CD14-positive monocyte (primary cell): ENCODE measurements at regions not wholly inside any gene's neighbourhood (a gene's known extent, or its start where the extent isn't known, plus 50 kb on each side); places are given as distances from the start of the nearest gene placed in this dataset.

Experiments
- DNase-seq, 3 donors: peaks; one replicate each; pipeline ENCODE4 v3.0.0-alpha.2; 2011 to 2022
- H2AFZ ChIP-seq: 2 replicates; pipeline ENCODE4 v1.6.0; 2012; ENCODE audit warnings: mild to moderate bottlenecking, low read depth, low read length, inconsistent platforms; ENCODE audit not compliant: insufficient read depth, poor library complexity, severe bottlenecking
- H3K27ac ChIP-seq, 2 donors: 1 replicate in 1 of 2; 2 replicates in 1 of 2; pipeline ENCODE4 v1.5.1; 2012 to 2013; ENCODE audit warnings: low read length in 2 of 2, control low read depth in 1 of 2, inconsistent platforms in 1 of 2, low read depth in 1 of 2, mild to moderate bottlenecking in 1 of 2
- H3K27me3 ChIP-seq, 2 donors: one replicate each; pipeline versions ENCODE4 v1.6.0 to v1.6.1; 2011 to 2013; ENCODE audit warnings: low read length in 2 of 2; ENCODE audit not compliant: control insufficient read depth in 2 of 2, insufficient read depth in 2 of 2
- H3K36me3 ChIP-seq, 2 donors: replicated peaks in 1 of 2; 1 replicate in 1 of 2; 2 replicates in 1 of 2; pipeline versions ENCODE4 v1.5.1 to v1.6.1; 2012 to 2013; ENCODE audit warnings: low read length in 2 of 2, control low read depth in 1 of 2, inconsistent platforms in 1 of 2, mild to moderate bottlenecking in 1 of 2; ENCODE audit not compliant: insufficient read depth in 2 of 2, control insufficient read depth in 1 of 2
- H3K4me1 ChIP-seq, 2 donors: 1 replicate in 1 of 2; 2 replicates in 1 of 2; pipeline versions ENCODE4 v1.5.1 to v1.6.1; 2012 to 2013; ENCODE audit warnings: low read length in 2 of 2, control low read depth in 1 of 2, inconsistent platforms in 1 of 2, mild to moderate bottlenecking in 1 of 2, moderate library complexity in 1 of 2; ENCODE audit not compliant: insufficient read depth in 2 of 2, control insufficient read depth in 1 of 2
- H3K4me2 ChIP-seq: replicated peaks from 2 replicates; pipeline ENCODE3; 2012; ENCODE audit warnings: low read length, moderate library complexity, mild to moderate bottlenecking; ENCODE audit not compliant: poor library complexity, severe bottlenecking; ENCODE audit errors: extremely low read depth
- H3K4me3 ChIP-seq, 3 experiments: fragments of 200-600 bp in 1 of 3; sonication (generic) in 1 of 3; replicated peaks in 1 of 3; 1 replicate in 2 of 3; 2 replicates in 1 of 3; pipeline ENCODE4 v1.5.1; 2011 to 2013; ENCODE audit warnings: low read length in 3 of 3, mild to moderate bottlenecking in 3 of 3, control low read depth in 2 of 3, low read depth in 2 of 3, inconsistent platforms in 1 of 3, moderate library complexity in 1 of 3
- H3K79me2 ChIP-seq: 2 replicates; pipeline ENCODE4 v1.6.0; 2012; ENCODE audit warnings: mild to moderate bottlenecking, control low read depth, inconsistent platforms, low read length, moderate library complexity; ENCODE audit not compliant: insufficient read depth
- H3K9ac ChIP-seq: 2 replicates; pipeline ENCODE4 v1.6.0; 2017; ENCODE audit warnings: low read length, mild to moderate bottlenecking; ENCODE audit not compliant: insufficient read depth, poor library complexity, severe bottlenecking
- H3K9me3 ChIP-seq, 2 donors: replicated peaks in 1 of 2; 1 replicate in 1 of 2; 2 replicates in 1 of 2; pipeline versions ENCODE4 v1.5.1 to v1.6.1; 2012 to 2013; ENCODE audit warnings: low read length in 2 of 2, control low read depth in 1 of 2; ENCODE audit not compliant: control insufficient read depth in 1 of 2, insufficient read depth in 1 of 2
- H4K20me1 ChIP-seq: 2 replicates; pipeline ENCODE4 v1.6.0; 2012; ENCODE audit warnings: mild to moderate bottlenecking, low read length, control low read depth, moderate library complexity; ENCODE audit not compliant: insufficient read depth
- H3K27ac Mint-ChIP-seq, 7 donors: one replicate each; pipeline ENCODE4 v1.8.0; 2020; ENCODE audit warnings: mild to moderate bottlenecking in 7 of 7, mixed read lengths in 7 of 7, moderate library complexity in 6 of 7, inconsistent platforms in 2 of 7
- H3K27me3 Mint-ChIP-seq, 3 donors: one replicate each; pipeline ENCODE4 v1.8.0; 2021 to 2022; ENCODE audit warnings: low read depth in 3 of 3, mild to moderate bottlenecking in 3 of 3, mixed read lengths in 3 of 3, moderate library complexity in 3 of 3, inconsistent platforms in 1 of 3
- H3K36me3 Mint-ChIP-seq, 2 donors: one replicate each; pipeline ENCODE4 v1.8.0; 2020; ENCODE audit warnings: mixed read lengths in 2 of 2, inconsistent platforms in 1 of 2, mild to moderate bottlenecking in 1 of 2
- H3K4me1 Mint-ChIP-seq: one replicate; pipeline ENCODE4 v1.8.0; 2020; ENCODE audit warnings: mild to moderate bottlenecking, mixed read lengths
- H3K4me3 Mint-ChIP-seq, 2 donors: one replicate each; pipeline ENCODE4 v1.8.0; 2020; ENCODE audit warnings: mild to moderate bottlenecking in 2 of 2, mixed read lengths in 2 of 2, moderate library complexity in 1 of 2
- H3K9me3 Mint-ChIP-seq, 7 donors: one replicate each; pipeline ENCODE4 v1.8.0; 2020 to 2022; ENCODE audit warnings: mixed read lengths in 7 of 7, mild to moderate bottlenecking in 6 of 7, moderate library complexity in 6 of 7, inconsistent platforms in 2 of 7
- WGBS: methylation state at CpG from one replicate; pipeline ENCODE4 v1.1.5; 2013; ENCODE audit warnings: missing lambda C conversion rate; ENCODE audit not compliant: insufficient coverage; 5-methylcytosine and 5-hydroxymethylcytosine counted together
- intact Hi-C, 2 donors: fragments of 100-400 bp; cut with micrococcal nuclease; formaldehyde crosslinking; loops; one replicate each; pipeline versions ENCODE4 v1.15.0 to v1.15.1; 2023
- TF ChIP-seq, protein P1 (sequence below): fragments of 200-600 bp; IDR thresholded peaks from one replicate; pipeline ENCODE4 v1.8.0; 2022; ENCODE audit warnings: antibody characterized with exemption, mild to moderate bottlenecking

DNA sequence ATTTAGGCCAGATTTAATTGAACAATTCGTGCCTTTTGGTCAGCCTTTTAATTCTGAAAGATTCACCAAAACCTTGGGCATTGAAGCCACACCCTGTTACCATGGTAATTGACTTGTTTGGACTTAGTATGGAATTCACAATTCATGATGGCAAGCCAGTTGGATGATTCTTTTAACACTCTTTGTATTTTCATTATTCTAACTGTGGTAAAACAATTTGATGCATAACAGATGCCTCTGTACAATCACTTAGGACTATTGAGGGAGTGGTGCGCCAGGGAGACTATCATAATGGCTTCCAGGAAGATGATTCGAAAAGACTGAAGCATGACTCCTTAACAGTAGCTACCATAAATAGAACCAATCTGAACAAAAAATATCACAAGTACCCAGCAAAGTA lies 381.1 kb upstream of the ADAMTS16 start:
- Histone ChIP-seq H3K4me2 (no peak overlapping the region), H3K9me3 (no peaks in the 10 kb centered on the region), H3K4me1 (no peaks in the 10 kb centered on the region), H3K9ac (no peak overlapping the region), H3K79me2 (no peaks in the 10 kb centered on the region), H3K27me3 (no peaks in the 10 kb centered on the region), H3K27ac (no peak overlapping the region), H2AFZ (no peak overlapping the region), H3K36me3 (no peaks in the 10 kb centered on the region), H4K20me1 (no peaks in the 10 kb centered on the region), H3K4me3 (no peak overlapping the region)
- no peak overlapping the region for H3K27ac Mint-ChIP-seq
- intact Hi-C loops, result no loop called here
- peaks cover 0 to 3% (median 2%) of the 10 kb centered on the region in 7 donors for H3K9me3 Mint-ChIP-seq
- DNase-seq, result no peak
- H3K36me3 Mint-ChIP-seq, result no peaks in the 10 kb centered on the region
- TF ChIP-seq, protein P1, sequence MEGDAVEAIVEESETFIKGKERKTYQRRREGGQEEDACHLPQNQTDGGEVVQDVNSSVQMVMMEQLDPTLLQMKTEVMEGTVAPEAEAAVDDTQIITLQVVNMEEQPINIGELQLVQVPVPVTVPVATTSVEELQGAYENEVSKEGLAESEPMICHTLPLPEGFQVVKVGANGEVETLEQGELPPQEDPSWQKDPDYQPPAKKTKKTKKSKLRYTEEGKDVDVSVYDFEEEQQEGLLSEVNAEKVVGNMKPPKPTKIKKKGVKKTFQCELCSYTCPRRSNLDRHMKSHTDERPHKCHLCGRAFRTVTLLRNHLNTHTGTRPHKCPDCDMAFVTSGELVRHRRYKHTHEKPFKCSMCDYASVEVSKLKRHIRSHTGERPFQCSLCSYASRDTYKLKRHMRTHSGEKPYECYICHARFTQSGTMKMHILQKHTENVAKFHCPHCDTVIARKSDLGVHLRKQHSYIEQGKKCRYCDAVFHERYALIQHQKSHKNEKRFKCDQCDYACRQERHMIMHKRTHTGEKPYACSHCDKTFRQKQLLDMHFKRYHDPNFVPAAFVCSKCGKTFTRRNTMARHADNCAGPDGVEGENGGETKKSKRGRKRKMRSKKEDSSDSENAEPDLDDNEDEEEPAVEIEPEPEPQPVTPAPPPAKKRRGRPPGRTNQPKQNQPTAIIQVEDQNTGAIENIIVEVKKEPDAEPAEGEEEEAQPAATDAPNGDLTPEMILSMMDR, result no peak
- no peaks in the 10 kb centered on the region for H3K27me3 Mint-ChIP-seq
- WGBS, result no CpG with 5 or more reads among the region's 3 CpGs
- H3K4me1 Mint-ChIP-seq, result no peaks in the 10 kb centered on the region
- no peak overlapping the region for H3K4me3 Mint-ChIP-seq

DNA sequence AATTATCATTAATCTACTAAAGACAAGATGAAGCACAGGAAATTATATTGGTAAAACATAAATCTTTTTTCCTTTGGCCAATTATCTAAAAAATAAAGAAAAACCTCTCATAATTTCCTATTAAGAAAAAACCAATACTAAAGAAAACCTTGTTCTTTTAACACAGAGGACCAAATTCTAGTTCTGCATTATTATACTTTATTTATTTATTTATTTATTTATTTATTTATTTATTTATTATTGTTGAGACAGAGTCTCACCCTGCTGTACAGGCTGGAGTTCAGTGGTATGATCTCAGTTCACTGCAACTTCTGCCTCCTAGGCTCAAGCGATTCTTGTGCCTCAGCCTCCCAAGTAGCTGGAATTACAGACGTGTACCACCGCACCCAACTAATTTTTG lies 377.8 kb upstream of the ADAMTS16 start:
- H3K36me3 ChIP-seq, result no peaks in the 10 kb centered on the region
- no peak overlapping the region for H3K4me2 ChIP-seq
- H3K27ac Mint-ChIP-seq, result no peak overlapping the region
- H3K27me3 ChIP-seq, result no peaks in the 10 kb centered on the region
- H4K20me1 ChIP-seq, result no peaks in the 10 kb centered on the region
- H3K4me1 ChIP-seq, result no peaks in the 10 kb centered on the region
- no peaks in the 10 kb centered on the region for H3K79me2 ChIP-seq
- TF ChIP-seq, protein P1, result no peak
- H3K27ac ChIP-seq, result no peak overlapping the region
- no peak overlapping the region for H3K4me3 ChIP-seq
- DNase-seq, result no peak
- H3K27me3 Mint-ChIP-seq, result no peaks in the 10 kb centered on the region
- H3K36me3 Mint-ChIP-seq, result no peaks in the 10 kb centered on the region
- H3K9me3 Mint-ChIP-seq, result peaks cover 0 to 7% (median 3%) of the 10 kb centered on the region in 7 donors
- intact Hi-C loops, result no loop called here
- no CpG with 5 or more reads among the region's 3 CpGs for WGBS
- peaks cover 0 to 5% of the 10 kb centered on the region in 2 donors for H3K9me3 ChIP-seq
- H2AFZ ChIP-seq, result no peak overlapping the region
- H3K9ac ChIP-seq, result no peak overlapping the region
- H3K4me1 Mint-ChIP-seq, result no peaks in the 10 kb centered on the region
- no peak overlapping the region for H3K4me3 Mint-ChIP-seq
